Fibroblast of lung (primary cell): ENCODE measurements at regions not wholly inside any gene's neighbourhood (a gene's known extent, or its start where the extent isn't known, plus 50 kb on each side); places are given as distances from the start of the nearest gene placed in this dataset.

ENCODE experiments used
- EZH2 ChIP-seq: IDR thresholded peaks from 2 replicates; pipeline ENCODE4 v1.5.1; 2012; ENCODE audit warnings: low read length, control low read depth, mild to moderate bottlenecking; ENCODE audit errors: missing control alignments
- TF ChIP-seq, protein P1 (sequence below), 2 donors: IDR thresholded peaks in 1 of 2; conservative IDR thresholded peaks in 1 of 2; 1 replicate in 1 of 2; 2 replicates in 1 of 2; pipeline ENCODE4 v1.5.1; 2011 to 2012; ENCODE audit warnings: low read length in 2 of 2, control low read depth in 1 of 2, inconsistent platforms in 1 of 2, low read depth in 1 of 2, mild to moderate bottlenecking in 1 of 2

DNA sequence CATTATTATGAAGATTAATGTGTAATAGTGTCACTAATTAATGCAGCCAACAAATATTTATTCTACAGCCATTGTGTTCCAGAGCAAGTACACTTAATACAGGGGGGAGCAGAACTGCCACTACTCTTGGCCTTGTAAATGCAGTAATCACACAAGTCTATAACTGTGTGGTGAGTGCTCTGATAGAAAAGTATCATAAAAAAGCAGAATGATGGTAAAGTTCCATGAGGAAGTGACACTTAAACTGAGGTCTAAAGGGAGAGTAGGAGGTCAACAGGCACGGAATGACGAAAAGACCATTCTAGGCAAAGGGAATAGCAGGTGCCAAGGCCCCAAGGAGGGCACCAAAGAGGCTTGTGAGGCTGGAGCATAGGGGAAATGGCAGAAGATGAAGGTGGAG is 142.9 kb downstream of the OSTF1 start:
- TF ChIP-seq, protein P1, sequence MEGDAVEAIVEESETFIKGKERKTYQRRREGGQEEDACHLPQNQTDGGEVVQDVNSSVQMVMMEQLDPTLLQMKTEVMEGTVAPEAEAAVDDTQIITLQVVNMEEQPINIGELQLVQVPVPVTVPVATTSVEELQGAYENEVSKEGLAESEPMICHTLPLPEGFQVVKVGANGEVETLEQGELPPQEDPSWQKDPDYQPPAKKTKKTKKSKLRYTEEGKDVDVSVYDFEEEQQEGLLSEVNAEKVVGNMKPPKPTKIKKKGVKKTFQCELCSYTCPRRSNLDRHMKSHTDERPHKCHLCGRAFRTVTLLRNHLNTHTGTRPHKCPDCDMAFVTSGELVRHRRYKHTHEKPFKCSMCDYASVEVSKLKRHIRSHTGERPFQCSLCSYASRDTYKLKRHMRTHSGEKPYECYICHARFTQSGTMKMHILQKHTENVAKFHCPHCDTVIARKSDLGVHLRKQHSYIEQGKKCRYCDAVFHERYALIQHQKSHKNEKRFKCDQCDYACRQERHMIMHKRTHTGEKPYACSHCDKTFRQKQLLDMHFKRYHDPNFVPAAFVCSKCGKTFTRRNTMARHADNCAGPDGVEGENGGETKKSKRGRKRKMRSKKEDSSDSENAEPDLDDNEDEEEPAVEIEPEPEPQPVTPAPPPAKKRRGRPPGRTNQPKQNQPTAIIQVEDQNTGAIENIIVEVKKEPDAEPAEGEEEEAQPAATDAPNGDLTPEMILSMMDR (conservative IDR thresholded peaks at IDR 0.05 in 1 of 2, IDR thresholded peaks at IDR 0.05 in 1 of 2; ENCODE audit: low read depth in 1 of 2, low read length in 2 of 2), result no peak
- no peak for TF ChIP-seq EZH2
